ENCODE measurements at regions not wholly inside any gene's neighbourhood (a gene's known extent, or its start where the extent isn't known, plus 50 kb on each side); places are given as distances from the start of the nearest gene placed in this dataset.
"Not testable (repeated sequence)": the region's sequence is repeated elsewhere in the genome, so short reads cannot be mapped to it uniquely, and the experiment has no call there.

DNA sequence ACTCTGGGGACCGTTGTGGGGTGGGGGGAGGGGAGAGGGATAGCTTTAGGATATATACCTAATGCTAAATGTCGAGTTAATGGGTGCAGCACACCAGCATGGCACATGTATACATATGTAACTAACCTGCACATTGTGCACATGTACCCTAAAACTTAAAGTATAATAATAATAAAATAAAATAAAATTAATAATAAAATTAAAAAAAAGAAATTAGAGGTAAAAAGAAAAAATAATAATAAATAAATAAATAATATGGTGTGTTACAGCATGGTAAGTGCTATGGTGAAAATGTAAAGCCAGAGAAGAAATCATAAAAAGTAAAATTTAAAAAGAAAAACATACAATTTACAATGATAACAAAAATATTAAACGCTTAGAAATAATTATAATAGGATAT is 552.8 kb upstream of the PBX1 start:
- not testable (repeated sequence) for TF ChIP-seq POLR2A (IDR thresholded peaks at IDR 0.05)
- TF ChIP-seq, protein P1, sequence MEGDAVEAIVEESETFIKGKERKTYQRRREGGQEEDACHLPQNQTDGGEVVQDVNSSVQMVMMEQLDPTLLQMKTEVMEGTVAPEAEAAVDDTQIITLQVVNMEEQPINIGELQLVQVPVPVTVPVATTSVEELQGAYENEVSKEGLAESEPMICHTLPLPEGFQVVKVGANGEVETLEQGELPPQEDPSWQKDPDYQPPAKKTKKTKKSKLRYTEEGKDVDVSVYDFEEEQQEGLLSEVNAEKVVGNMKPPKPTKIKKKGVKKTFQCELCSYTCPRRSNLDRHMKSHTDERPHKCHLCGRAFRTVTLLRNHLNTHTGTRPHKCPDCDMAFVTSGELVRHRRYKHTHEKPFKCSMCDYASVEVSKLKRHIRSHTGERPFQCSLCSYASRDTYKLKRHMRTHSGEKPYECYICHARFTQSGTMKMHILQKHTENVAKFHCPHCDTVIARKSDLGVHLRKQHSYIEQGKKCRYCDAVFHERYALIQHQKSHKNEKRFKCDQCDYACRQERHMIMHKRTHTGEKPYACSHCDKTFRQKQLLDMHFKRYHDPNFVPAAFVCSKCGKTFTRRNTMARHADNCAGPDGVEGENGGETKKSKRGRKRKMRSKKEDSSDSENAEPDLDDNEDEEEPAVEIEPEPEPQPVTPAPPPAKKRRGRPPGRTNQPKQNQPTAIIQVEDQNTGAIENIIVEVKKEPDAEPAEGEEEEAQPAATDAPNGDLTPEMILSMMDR (IDR thresholded peaks at IDR 0.05) = not testable (repeated sequence)

Data from testis (tissue), 2 donors.